ENCODE measurements at regions not wholly inside any gene's neighbourhood (a gene's known extent, or its start where the extent isn't known, plus 50 kb on each side); places are given as distances from the start of the nearest gene placed in this dataset.

DNA sequence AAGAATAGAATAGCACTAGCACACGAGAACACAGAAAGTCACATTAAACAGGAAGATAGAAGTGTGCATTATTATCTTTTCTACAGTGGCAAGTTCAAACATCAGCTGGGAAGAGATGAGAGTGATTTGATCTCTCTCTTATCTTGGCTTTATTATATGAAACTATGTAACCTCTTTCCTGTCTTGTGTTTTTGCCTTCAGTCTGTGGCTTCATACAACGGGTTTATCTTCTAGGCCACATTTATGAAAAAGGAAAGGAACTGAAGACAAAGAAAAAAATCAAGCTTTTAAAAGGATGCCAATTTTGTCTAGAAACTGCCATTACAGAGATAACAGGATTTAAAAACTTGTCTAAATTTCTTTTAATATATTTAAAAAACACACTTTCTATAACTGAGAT is 983.6 kb downstream of the RPA4 start (continued):
- no peak for TF ChIP-seq CHD7 (IDR thresholded peaks at IDR 0.05; ENCODE audit: low read depth, low read length)
- TF ChIP-seq ILK (tag; IDR thresholded peaks at IDR 0.05; ENCODE audit: borderline replicate concordance, low read depth), result no peak
- TF ChIP-seq, protein P1, sequence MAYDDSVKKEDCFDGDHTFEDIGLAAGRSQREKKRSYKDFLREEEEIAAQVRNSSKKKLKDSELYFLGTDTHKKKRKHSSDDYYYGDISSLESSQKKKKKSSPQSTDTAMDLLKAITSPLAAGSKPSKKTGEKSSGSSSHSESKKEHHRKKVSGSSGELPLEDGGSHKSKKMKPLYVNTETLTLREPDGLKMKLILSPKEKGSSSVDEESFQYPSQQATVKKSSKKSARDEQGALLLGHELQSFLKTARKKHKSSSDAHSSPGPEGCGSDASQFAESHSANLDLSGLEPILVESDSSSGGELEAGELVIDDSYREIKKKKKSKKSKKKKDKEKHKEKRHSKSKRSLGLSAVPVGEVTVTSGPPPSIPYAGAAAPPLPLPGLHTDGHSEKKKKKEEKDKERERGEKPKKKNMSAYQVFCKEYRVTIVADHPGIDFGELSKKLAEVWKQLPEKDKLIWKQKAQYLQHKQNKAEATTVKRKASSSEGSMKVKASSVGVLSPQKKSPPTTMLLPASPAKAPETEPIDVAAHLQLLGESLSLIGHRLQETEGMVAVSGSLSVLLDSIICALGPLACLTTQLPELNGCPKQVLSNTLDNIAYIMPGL (CRISPR knock-in tag; IDR thresholded peaks at IDR 0.05), result no peak
